Panc1 (cell line): ENCODE measurements at regions not wholly inside any gene's neighbourhood (a gene's known extent, or its start where the extent isn't known, plus 50 kb on each side); places are given as distances from the start of the nearest gene placed in this dataset.

Experiments
- ATAC-seq: fragments of 200-7000 bp; cut with Tn5 transposase; 2 replicates; pipeline ENCODE4 v1.9.1; 2020; ENCODE audit warnings: mild to moderate bottlenecking, moderate library complexity
- BruUV-seq: library from RNA; stranded (reverse); fragments of 400-500 nt; replicated peaks from 2 replicates; lab custom pipeline; 2021; lab: Mats Ljungman, UMichigan
- CTCF ChIA-PET: fragments of 300-600 bp; sonication (Branson Sonifier 250); formaldehyde crosslinking; loops from one replicate; lab custom pipeline; 2022; ENCODE audit warnings: antibody characterized with exemption; lab: Charles Lee
- POLR2A ChIA-PET: fragments of 300-600 bp; sonication (Branson Sonifier 250); formaldehyde crosslinking; loops from one replicate; lab custom pipeline; 2022; ENCODE audit warnings: antibody characterized with exemption; lab: Charles Lee
- DNase-seq: peaks from one replicate; pipeline ENCODE4 v3.0.0-alpha.2; 2010; ENCODE audit warnings: low read depth, low spot score
- H3K27ac ChIP-seq: 2 replicates; pipeline ENCODE4 v1.5.1; 2011; ENCODE audit warnings: mild to moderate bottlenecking, low read length, inconsistent platforms
- H3K27me3 ChIP-seq: fragments of 200-500 bp; sonication (Bioruptor generic); 2 replicates; pipeline ENCODE4 v1.6.0; 2014; ENCODE audit warnings: low read length, inconsistent platforms; ENCODE audit not compliant: control insufficient read depth, insufficient read depth
- H3K36me3 ChIP-seq: fragments of 200-500 bp; sonication (Bioruptor generic); 2 replicates; pipeline ENCODE4 v1.5.1; 2014; ENCODE audit warnings: inconsistent platforms, mild to moderate bottlenecking, low read length, moderate library complexity; ENCODE audit not compliant: control insufficient read depth, insufficient read depth
- H3K4me1 ChIP-seq: 2 replicates; pipeline ENCODE4 v1.5.1; 2011; ENCODE audit warnings: inconsistent platforms, mild to moderate bottlenecking, low read length, moderate library complexity; ENCODE audit not compliant: control insufficient read depth, insufficient read depth
- H3K4me3 ChIP-seq, 2 experiments: 2 replicates each; pipeline ENCODE4 v1.5.1; 2011 to 2012; ENCODE audit warnings: low read depth in 2 of 2, low read length in 2 of 2, mild to moderate bottlenecking in 2 of 2, inconsistent platforms in 1 of 2, moderate library complexity in 1 of 2
- H3K9me3 ChIP-seq: fragments of 200-500 bp; sonication (Bioruptor generic); 2 replicates; pipeline ENCODE4 v1.5.1; 2014; ENCODE audit warnings: low read depth, mild to moderate bottlenecking, inconsistent platforms, low read length, moderate library complexity; ENCODE audit not compliant: control insufficient read depth, insufficient read depth
- POLR2AphosphoS5 ChIP-seq: IDR thresholded peaks from 2 replicates; pipeline ENCODE4 v1.6.1; 2012; ENCODE audit warnings: mild to moderate bottlenecking, low read depth, low read length, moderate library complexity
- SIN3A ChIP-seq: IDR thresholded peaks from 2 replicates; pipeline ENCODE4 v1.6.1; 2012; ENCODE audit warnings: low read depth, mild to moderate bottlenecking, low read length, moderate library complexity, borderline replicate concordance; ENCODE audit not compliant: insufficient read depth
- TCF7L2 ChIP-seq: IDR thresholded peaks from 2 replicates; pipeline ENCODE4 v1.6.1; 2011; ENCODE audit warnings: mild to moderate bottlenecking, low read depth, low read length, inconsistent platforms
- in situ Hi-C: cut with HindIII; loops from 2 replicates; pipeline ENCODE4 v1.10.0; 2016; ENCODE audit warnings: low sequenced_read_pairs, low pct_unique_long_range_greater_than_20kb
- intact Hi-C: fragments of 100-400 bp; cut with micrococcal nuclease; formaldehyde crosslinking; loops from one replicate; pipeline ENCODE4 v1.10.0; 2022; ENCODE audit not compliant: unreplicated experiment
- TF ChIP-seq, protein P1 (sequence below), 2 experiments: IDR thresholded peaks; 2 replicates each; pipeline ENCODE4 v1.6.1; 2011 to 2012; ENCODE audit warnings: low read depth in 2 of 2, control low read depth in 1 of 2, low read length in 1 of 2, mild to moderate bottlenecking in 1 of 2, moderate library complexity in 1 of 2; ENCODE audit not compliant: insufficient read depth in 1 of 2
- TF ChIP-seq, protein P2 (sequence below): fragments of 450-650 bp; IDR thresholded peaks from 2 replicates; pipeline ENCODE4 v1.5.1; 2017; ENCODE audit warnings: mild to moderate bottlenecking

DNA sequence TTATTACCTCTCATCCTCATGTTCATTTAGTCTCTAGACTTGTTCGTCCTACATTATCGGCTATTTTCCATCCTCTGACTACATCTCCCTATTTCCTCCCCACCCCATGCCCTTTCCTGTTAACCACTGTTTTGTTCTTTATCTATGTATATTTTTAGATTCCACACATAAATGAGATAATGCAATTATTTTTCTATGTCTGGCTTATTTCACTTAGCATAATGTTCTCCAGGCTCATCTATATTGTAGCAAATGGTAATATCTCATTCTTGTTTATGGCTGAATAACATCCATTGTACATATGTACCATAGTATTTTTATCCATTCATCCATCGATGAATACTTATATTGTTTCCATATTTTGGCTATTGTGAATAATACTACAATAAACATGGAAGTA is 84.6 kb upstream of the PTPRR start:
- H3K27ac ChIP-seq = no peak overlapping the region
- intact Hi-C loops = loop anchor here (10.0 kb wide), 1 partner anchor 250 kb away; no protein-coding TSS in a partner anchor
- ChIA-PET POLR2A (no interaction called here), CTCF (no interaction called here)
- no peaks in the 10 kb centered on the region for H3K4me1 ChIP-seq
- H3K9me3 ChIP-seq = no peaks in the 10 kb centered on the region
- BruUV-seq = no TSS peak
- in situ Hi-C loops = no loop called here
- H3K36me3 ChIP-seq = no peaks in the 10 kb centered on the region
- TF ChIP-seq POLR2AphosphoS5 = no peak
- ATAC-seq (no peak), DNase-seq (no peak)
- no peak overlapping the region for H3K4me3 ChIP-seq
- no peaks in the 10 kb centered on the region for H3K27me3 ChIP-seq

DNA sequence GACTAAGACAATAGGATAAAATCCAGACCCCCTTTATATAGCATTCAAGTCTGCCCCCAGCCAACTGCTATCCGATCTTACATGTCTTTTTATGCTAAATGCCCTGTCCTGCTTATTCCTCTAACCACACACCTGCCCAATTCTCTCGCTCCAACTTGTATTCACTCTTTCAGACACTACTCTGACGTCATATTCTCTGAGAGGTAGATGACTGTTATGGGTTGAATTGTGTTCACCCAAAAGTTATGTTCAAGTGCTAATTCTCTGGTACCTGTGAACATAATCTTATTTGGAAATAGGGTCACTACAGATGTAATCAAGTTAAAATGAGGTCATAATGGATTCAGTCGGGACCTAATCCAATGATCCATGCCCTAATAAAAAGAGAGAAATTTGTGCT is 84.0 kb upstream of the PTPRR start:
- Histone ChIP-seq H3K4me3 (no peak overlapping the region), H3K27ac (no peak overlapping the region), H3K9me3 (no peaks in the 10 kb centered on the region), H3K4me1 (no peaks in the 10 kb centered on the region), H3K36me3 (no peaks in the 10 kb centered on the region), H3K27me3 (no peaks in the 10 kb centered on the region)
- ATAC-seq (no peak), DNase-seq (no peak)
- intact Hi-C loops = loop anchor here (10.0 kb wide), 1 partner anchor 250 kb away; no protein-coding TSS in a partner anchor
- ChIA-PET POLR2A (no interaction called here), CTCF (no interaction called here)
- TF ChIP-seq, protein P1, sequence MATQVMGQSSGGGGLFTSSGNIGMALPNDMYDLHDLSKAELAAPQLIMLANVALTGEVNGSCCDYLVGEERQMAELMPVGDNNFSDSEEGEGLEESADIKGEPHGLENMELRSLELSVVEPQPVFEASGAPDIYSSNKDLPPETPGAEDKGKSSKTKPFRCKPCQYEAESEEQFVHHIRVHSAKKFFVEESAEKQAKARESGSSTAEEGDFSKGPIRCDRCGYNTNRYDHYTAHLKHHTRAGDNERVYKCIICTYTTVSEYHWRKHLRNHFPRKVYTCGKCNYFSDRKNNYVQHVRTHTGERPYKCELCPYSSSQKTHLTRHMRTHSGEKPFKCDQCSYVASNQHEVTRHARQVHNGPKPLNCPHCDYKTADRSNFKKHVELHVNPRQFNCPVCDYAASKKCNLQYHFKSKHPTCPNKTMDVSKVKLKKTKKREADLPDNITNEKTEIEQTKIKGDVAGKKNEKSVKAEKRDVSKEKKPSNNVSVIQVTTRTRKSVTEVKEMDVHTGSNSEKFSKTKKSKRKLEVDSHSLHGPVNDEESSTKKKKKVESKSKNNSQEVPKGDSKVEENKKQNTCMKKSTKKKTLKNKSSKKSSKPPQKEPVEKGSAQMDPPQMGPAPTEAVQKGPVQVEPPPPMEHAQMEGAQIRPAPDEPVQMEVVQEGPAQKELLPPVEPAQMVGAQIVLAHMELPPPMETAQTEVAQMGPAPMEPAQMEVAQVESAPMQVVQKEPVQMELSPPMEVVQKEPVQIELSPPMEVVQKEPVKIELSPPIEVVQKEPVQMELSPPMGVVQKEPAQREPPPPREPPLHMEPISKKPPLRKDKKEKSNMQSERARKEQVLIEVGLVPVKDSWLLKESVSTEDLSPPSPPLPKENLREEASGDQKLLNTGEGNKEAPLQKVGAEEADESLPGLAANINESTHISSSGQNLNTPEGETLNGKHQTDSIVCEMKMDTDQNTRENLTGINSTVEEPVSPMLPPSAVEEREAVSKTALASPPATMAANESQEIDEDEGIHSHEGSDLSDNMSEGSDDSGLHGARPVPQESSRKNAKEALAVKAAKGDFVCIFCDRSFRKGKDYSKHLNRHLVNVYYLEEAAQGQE (IDR thresholded peaks at IDR 0.05; ENCODE audit: insufficient read depth in 1 of 2, low read depth in 2 of 2, low read length in 1 of 2) = no peak
- no peak for TF ChIP-seq TCF7L2
- TF ChIP-seq POLR2AphosphoS5 = no peak
- TF ChIP-seq, protein P2, sequence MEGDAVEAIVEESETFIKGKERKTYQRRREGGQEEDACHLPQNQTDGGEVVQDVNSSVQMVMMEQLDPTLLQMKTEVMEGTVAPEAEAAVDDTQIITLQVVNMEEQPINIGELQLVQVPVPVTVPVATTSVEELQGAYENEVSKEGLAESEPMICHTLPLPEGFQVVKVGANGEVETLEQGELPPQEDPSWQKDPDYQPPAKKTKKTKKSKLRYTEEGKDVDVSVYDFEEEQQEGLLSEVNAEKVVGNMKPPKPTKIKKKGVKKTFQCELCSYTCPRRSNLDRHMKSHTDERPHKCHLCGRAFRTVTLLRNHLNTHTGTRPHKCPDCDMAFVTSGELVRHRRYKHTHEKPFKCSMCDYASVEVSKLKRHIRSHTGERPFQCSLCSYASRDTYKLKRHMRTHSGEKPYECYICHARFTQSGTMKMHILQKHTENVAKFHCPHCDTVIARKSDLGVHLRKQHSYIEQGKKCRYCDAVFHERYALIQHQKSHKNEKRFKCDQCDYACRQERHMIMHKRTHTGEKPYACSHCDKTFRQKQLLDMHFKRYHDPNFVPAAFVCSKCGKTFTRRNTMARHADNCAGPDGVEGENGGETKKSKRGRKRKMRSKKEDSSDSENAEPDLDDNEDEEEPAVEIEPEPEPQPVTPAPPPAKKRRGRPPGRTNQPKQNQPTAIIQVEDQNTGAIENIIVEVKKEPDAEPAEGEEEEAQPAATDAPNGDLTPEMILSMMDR = no peak
- no peak for TF ChIP-seq SIN3A
- in situ Hi-C loops = no loop called here
- BruUV-seq = no TSS peak

- H3K27me3 ChIP-seq = no peaks in the 10 kb centered on the region
- ChIA-PET CTCF (no interaction called here), POLR2A (no interaction called here)
- in situ Hi-C loops (no loop called here), intact Hi-C loops (loop anchor here (10.0 kb wide), 1 partner anchor 246 kb away; no protein-coding TSS in a partner anchor)
- no peak for TF ChIP-seq TCF7L2
- ATAC-seq (no peak), DNase-seq (no peak)
- no peaks in the 10 kb centered on the region for H3K9me3 ChIP-seq
- no peaks in the 10 kb centered on the region for H3K36me3 ChIP-seq
- no peak overlapping the region for H3K4me3 ChIP-seq
- no peak overlapping the region for H3K27ac ChIP-seq
- H3K4me1 ChIP-seq = no peaks in the 10 kb centered on the region
- no TSS peak for BruUV-seq
These were observed 80.2 kb upstream of the PTPRR start for GRCh38 chr12:71000748-71001147.
